Natural killer cell (primary cell): ENCODE measurements at regions not wholly inside any gene's neighbourhood (a gene's known extent, or its start where the extent isn't known, plus 50 kb on each side); places are given as distances from the start of the nearest gene placed in this dataset.

Source experiments
- ATAC-seq, 3 donors: fragments of 150-1000 bp in 2 of 3; fragments of 200-7000 bp in 1 of 3; cut with Tn5 transposase; 1 replicate in 1 of 3; 2 replicates in 2 of 3; pipeline ENCODE4 v1.10.0; 2021; ENCODE audit warnings: mild to moderate bottlenecking in 2 of 3, moderate library complexity in 2 of 3
- DNase-seq, 2 donors: peaks; one replicate each; pipeline versions ENCODE4 v3.0.0 to v3.0.0-alpha.2; 2013 to 2021; ENCODE audit warnings: mixed read lengths in 1 of 2
- H3K27ac ChIP-seq: one replicate; pipeline ENCODE4 v1.5.1; 2013; ENCODE audit warnings: mild to moderate bottlenecking, low read length
- H3K27me3 ChIP-seq: one replicate; pipeline ENCODE4 v1.6.1; 2013; ENCODE audit warnings: low read length; ENCODE audit not compliant: control insufficient read depth, insufficient read depth
- H3K36me3 ChIP-seq: one replicate; pipeline ENCODE4 v1.6.1; 2013; ENCODE audit warnings: low read length; ENCODE audit not compliant: control insufficient read depth, insufficient read depth
- H3K4me1 ChIP-seq: one replicate; pipeline ENCODE4 v1.6.1; 2013; ENCODE audit warnings: low read length; ENCODE audit not compliant: control insufficient read depth, insufficient read depth
- H3K4me3 ChIP-seq: one replicate; pipeline ENCODE4 v1.5.1; 2013; ENCODE audit warnings: low read length
- H3K9me3 ChIP-seq: one replicate; pipeline ENCODE4 v1.6.1; 2013; ENCODE audit warnings: low read length; ENCODE audit not compliant: control insufficient read depth, insufficient read depth
- H3K27ac Mint-ChIP-seq, 2 donors: one replicate each; pipeline ENCODE4 v1.8.0; 2022; ENCODE audit warnings: mild to moderate bottlenecking in 2 of 2, mixed read lengths in 2 of 2, moderate library complexity in 1 of 2
- H3K27me3 Mint-ChIP-seq, 2 donors: one replicate each; pipeline ENCODE4 v1.8.0; 2022; ENCODE audit warnings: low read depth in 2 of 2, mixed read lengths in 2 of 2
- H3K36me3 Mint-ChIP-seq: one replicate; pipeline ENCODE4 v1.8.0; 2022; ENCODE audit warnings: mixed read lengths
- H3K4me1 Mint-ChIP-seq, 2 donors: one replicate each; pipeline ENCODE4 v1.8.0; 2022; ENCODE audit warnings: mixed read lengths in 2 of 2
- H3K4me3 Mint-ChIP-seq: one replicate; pipeline ENCODE4 v1.8.0; 2022; ENCODE audit warnings: mild to moderate bottlenecking, moderate library complexity, mixed read lengths
- H3K9me3 Mint-ChIP-seq, 2 donors: one replicate each; pipeline ENCODE4 v1.8.0; 2022; ENCODE audit warnings: mixed read lengths in 2 of 2
- WGBS: methylation state at CpG from one replicate; pipeline ENCODE4 v1.1.7; 2013; ENCODE audit warnings: missing lambda C conversion rate; ENCODE audit not compliant: insufficient coverage; 5-methylcytosine and 5-hydroxymethylcytosine counted together
- intact Hi-C: fragments of 100-400 bp; cut with micrococcal nuclease; formaldehyde crosslinking; loops from one replicate; pipeline ENCODE4 v1.14.2; 2022
- TF ChIP-seq, protein P1 (sequence below): fragments of 200-600 bp; IDR thresholded peaks from one replicate; pipeline ENCODE4 v1.8.0; 2022; ENCODE audit warnings: antibody characterized with exemption

DNA sequence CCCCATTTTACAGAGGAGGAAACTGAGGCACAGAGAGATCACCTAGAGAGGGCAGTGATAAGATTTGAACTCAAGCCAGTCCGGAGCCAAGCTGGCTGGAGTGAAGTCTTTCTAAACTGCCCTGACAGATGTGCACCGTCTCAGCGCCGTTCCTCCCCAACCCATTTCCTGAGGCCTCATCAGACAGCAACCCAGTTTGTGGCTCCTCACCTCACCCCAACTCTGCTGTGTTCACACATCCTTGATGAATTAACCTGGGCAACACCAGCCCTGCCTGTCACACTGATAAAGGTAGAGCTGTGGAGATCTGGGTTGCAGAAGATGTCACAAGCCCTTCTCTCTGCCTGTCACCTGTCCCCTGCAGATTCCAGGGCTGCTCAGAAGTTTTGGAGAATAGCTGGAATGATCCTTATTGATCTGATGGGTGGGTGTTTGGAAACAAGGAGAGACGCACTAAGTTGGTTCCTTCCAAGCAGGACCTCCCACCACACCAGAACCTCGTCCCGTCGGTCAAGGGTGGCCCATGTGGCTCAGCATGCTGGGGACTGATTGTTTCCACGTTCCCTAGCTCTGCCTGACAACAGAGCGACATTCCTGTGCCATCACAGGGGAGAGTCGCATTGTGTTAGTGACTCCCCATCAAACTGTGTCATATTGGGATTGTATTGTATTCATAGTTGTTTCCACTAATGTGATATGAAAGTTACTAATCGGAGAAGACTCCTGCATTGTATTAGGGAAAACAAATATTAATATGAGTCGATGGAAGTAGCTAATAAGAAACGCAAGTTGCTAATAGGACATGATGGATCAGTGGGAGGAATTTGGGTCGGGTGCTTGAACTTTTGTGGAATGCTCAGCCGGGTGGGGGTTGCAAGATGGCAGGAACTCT is 200.6 kb downstream of the PHETA1 start:
- H3K4me3 Mint-ChIP-seq = no peak overlapping the region
- no peak for DNase-seq
- H3K4me1 Mint-ChIP-seq = peaks cover 0 to 5% of the 10 kb centered on the region in 2 donors
- Histone ChIP-seq H3K9me3 (no peaks in the 10 kb centered on the region), H3K27me3 (no peaks in the 10 kb centered on the region), H3K36me3 (no peaks in the 10 kb centered on the region), H3K27ac (no peak overlapping the region), H3K4me1 (peaks cover 7% of the 10 kb centered on the region), H3K4me3 (no peak overlapping the region)
- H3K27me3 Mint-ChIP-seq = peaks cover 8 to 12% of the 10 kb centered on the region in 2 donors
- intact Hi-C loops = no loop called here
- no peak overlapping the region for H3K27ac Mint-ChIP-seq
- TF ChIP-seq, protein P1, sequence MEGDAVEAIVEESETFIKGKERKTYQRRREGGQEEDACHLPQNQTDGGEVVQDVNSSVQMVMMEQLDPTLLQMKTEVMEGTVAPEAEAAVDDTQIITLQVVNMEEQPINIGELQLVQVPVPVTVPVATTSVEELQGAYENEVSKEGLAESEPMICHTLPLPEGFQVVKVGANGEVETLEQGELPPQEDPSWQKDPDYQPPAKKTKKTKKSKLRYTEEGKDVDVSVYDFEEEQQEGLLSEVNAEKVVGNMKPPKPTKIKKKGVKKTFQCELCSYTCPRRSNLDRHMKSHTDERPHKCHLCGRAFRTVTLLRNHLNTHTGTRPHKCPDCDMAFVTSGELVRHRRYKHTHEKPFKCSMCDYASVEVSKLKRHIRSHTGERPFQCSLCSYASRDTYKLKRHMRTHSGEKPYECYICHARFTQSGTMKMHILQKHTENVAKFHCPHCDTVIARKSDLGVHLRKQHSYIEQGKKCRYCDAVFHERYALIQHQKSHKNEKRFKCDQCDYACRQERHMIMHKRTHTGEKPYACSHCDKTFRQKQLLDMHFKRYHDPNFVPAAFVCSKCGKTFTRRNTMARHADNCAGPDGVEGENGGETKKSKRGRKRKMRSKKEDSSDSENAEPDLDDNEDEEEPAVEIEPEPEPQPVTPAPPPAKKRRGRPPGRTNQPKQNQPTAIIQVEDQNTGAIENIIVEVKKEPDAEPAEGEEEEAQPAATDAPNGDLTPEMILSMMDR = no peak
- WGBS = 71% methylated on average over 16 of the region's 16 CpGs
- H3K9me3 Mint-ChIP-seq = no peaks in the 10 kb centered on the region
- ATAC-seq = no peak
- H3K36me3 Mint-ChIP-seq = no peaks in the 10 kb centered on the region

DNA sequence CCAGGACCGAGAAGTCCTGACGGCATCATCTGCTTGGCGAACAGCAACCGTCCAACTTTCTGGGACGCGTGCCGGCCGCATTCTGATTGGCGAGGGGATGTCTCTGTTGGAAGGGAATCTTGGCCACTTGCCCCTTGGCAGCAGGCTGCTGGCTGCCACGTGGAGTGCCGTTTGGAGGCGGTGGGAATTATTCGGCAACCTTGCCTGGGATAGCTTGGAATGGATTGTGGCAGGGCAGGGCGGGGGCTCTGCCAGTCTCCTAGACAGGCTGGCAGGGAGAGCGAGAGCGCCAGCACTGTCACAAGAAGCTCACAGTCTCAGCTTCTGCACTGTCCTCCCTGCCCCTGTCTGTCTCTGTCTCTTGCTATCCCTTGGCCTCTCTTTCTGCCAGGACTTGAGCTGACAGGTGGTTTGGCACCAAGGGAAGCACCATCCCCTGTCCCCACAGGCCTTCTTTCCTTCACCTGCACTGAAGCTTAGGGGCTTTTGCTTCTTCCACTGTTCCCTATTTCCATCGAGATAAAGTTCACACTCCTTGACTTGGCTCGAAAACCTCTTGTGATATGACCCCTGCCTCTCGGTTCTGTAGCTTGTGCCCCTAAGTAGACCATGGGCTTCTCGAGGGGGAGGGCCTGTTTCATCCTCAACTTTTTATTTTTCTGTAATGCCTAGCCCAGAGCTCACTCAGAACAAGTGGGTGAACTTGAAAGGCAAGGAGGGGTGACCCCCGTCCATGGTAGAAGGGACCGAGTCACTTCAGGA is 201.9 kb downstream of the PHETA1 start:
- Histone ChIP-seq H3K4me1 (peaks cover 7% of the 10 kb centered on the region), H3K36me3 (no peaks in the 10 kb centered on the region), H3K27me3 (no peaks in the 10 kb centered on the region), H3K27ac (no peak overlapping the region), H3K4me3 (no peak overlapping the region), H3K9me3 (no peaks in the 10 kb centered on the region)
- ATAC-seq (no peak), DNase-seq (no peak)
- Mint-ChIP-seq H3K36me3 (no peaks in the 10 kb centered on the region), H3K4me1 (peaks cover 0 to 5% of the 10 kb centered on the region in 2 donors), H3K4me3 (no peak overlapping the region), H3K9me3 (no peaks in the 10 kb centered on the region), H3K27me3 (peaks cover 0 to 5% of the 10 kb centered on the region in 2 donors), H3K27ac (no peak overlapping the region)
- intact Hi-C loops = no loop called here
- WGBS = 90% methylated on average over 22 of the region's 22 CpGs
- TF ChIP-seq, protein P1 = no peak

DNA sequence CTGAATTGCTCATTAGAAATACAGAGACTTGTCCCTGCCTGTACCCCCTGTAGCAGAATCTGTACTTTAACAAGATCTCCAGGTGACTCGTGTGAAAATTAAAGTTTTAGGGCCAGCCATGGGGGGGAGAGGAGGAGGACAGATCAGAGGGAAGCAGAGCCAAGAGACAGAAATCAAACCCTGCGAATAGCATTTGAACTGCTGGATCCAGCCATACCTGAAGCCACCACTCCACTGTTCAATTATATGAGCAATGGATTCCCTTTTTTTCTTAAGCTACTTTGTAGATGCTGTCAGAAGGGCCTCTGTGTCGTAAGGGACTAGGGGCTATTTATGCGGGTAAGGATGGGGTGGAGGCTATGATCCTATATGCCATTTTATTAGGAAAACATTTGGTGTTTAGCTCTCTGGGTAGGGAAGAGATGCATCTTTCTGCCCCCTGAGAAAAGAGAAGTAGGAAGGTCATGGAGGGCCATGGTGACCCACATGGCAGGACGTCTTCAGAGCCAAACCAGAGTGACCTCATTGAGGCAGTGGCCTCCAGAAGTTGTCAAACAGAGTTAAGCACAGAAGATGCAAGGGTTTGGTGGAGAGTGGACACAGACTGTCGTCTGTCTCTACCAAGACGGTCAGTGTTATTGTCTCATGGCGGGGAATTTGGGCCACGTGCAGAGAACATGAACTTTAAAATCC is 203.9 kb downstream of the PHETA1 start:
- TF ChIP-seq, protein P1 = no peak
- DNase-seq = no peak
- intact Hi-C loops = no loop called here
- Histone ChIP-seq H3K27ac (no peak overlapping the region), H3K4me1 (no peaks in the 10 kb centered on the region), H3K4me3 (no peak overlapping the region), H3K27me3 (no peaks in the 10 kb centered on the region), H3K9me3 (no peaks in the 10 kb centered on the region), H3K36me3 (no peaks in the 10 kb centered on the region)
- Mint-ChIP-seq H3K36me3 (no peaks in the 10 kb centered on the region), H3K4me3 (no peak overlapping the region), H3K27ac (no peak overlapping the region), H3K4me1 (no peaks in the 10 kb centered on the region), H3K9me3 (no peaks in the 10 kb centered on the region), H3K27me3 (peaks cover 0 to 6% of the 10 kb centered on the region in 2 donors)
- 85% methylated on average over 9 of the region's 9 CpGs for WGBS
- ATAC-seq = no peak
